MCF 10A (cell line): ENCODE measurements at regions not wholly inside any gene's neighbourhood (a gene's known extent, or its start where the extent isn't known, plus 50 kb on each side); places are given as distances from the start of the nearest gene placed in this dataset.

Experiments
- BruUV-seq: library from RNA; stranded (reverse); fragments of 400-500 nt; replicated peaks from 2 replicates; lab custom pipeline; 2021; lab: Mats Ljungman, UMichigan
- CTCF ChIA-PET: fragments of 300-600 bp; sonication (Branson Sonifier 250); formaldehyde crosslinking; extraction: SDS; loops from one replicate; lab custom pipeline; 2021; ENCODE audit warnings: antibody characterized with exemption, inconsistent platforms; lab: Yijun Ruan, JAX
- POLR2A ChIA-PET: fragments of 300-600, 350-650 bp; sonication (Branson Sonifier 250); formaldehyde crosslinking; extraction: SDS; loops from one replicate; lab custom pipeline; 2020; ENCODE audit warnings: antibody characterized with exemption, inconsistent platforms; lab: Yijun Ruan, JAX
- DNase-seq: peaks from one replicate; pipeline ENCODE4 v3.0.0-alpha.2; 2018; ENCODE audit not compliant: unreplicated experiment
- H3K27ac Mint-ChIP-seq: one replicate; pipeline ENCODE4 v1.8.0; 2022; ENCODE audit warnings: mild to moderate bottlenecking, low read depth, mixed read lengths; ENCODE audit not compliant: unreplicated experiment
- H3K27me3 Mint-ChIP-seq: one replicate; pipeline ENCODE4 v1.8.0; 2022; ENCODE audit warnings: mixed read lengths; ENCODE audit not compliant: insufficient read depth, unreplicated experiment
- H3K36me3 Mint-ChIP-seq: one replicate; pipeline ENCODE4 v1.8.0; 2022; ENCODE audit warnings: mild to moderate bottlenecking, moderate library complexity, mixed read lengths; ENCODE audit not compliant: insufficient read depth, unreplicated experiment
- H3K4me1 Mint-ChIP-seq: one replicate; pipeline ENCODE4 v1.8.0; 2022; ENCODE audit warnings: mixed read lengths; ENCODE audit not compliant: insufficient read depth, unreplicated experiment
- H3K4me3 Mint-ChIP-seq: one replicate; pipeline ENCODE4 v1.8.0; 2022; ENCODE audit warnings: mild to moderate bottlenecking, moderate library complexity, mixed read lengths; ENCODE audit not compliant: unreplicated experiment
- H3K9me3 Mint-ChIP-seq: one replicate; pipeline ENCODE4 v1.8.0; 2022; ENCODE audit warnings: mixed read lengths; ENCODE audit not compliant: unreplicated experiment
- intact Hi-C: fragments of 100-400 bp; cut with micrococcal nuclease; formaldehyde crosslinking; loops from 2 replicates; pipeline ENCODE4 v1.14.1; 2022
- TF ChIP-seq, protein P1 (sequence below): fragments of 200-600 bp; IDR thresholded peaks from one replicate; pipeline ENCODE4 v1.8.0; 2022; ENCODE audit warnings: antibody characterized with exemption, mild to moderate bottlenecking; ENCODE audit not compliant: unreplicated experiment

DNA sequence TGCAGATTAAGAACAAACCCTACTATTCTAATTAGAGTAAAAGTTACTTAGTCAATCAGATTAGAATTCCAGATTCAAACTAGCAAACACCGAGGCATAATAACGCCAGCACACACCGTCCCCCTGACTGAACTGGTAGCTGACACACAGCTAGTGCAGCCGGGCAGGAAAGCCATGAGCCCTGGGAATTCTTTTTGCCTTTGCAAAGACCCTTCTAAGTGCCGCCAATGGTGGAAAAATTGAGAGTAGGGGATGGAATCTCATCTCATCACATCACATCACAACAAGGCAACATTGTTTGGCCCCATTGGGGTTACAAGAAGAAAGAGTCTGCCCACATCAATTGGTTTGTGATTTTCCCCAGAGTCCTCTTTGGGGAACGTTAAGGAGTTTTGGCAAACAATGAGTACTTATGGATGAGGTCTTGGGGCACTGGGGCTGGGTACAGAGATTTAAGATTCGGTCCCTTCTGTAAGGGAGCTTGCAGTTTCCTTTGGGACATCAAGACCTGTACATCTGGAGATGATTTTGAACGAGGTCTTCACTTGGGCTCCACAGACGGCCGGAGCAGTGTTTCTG lies 120.4 kb upstream of the MEF2A start:
- intact Hi-C loops: no loop called here
- CTCF ChIA-PET: interaction anchor here (0.6 kb wide), 1 partner anchor 20 kb away, joined by 4 read pairs; no protein-coding TSS in a partner anchor
- POLR2A ChIA-PET: interaction anchor here (0.7 to 5.1 kb wide), 3 partner anchors 9 to 621 kb away, joined by 3 to 36 read pairs (median 4); no protein-coding TSS in a partner anchor
- TF ChIP-seq, protein P1, sequence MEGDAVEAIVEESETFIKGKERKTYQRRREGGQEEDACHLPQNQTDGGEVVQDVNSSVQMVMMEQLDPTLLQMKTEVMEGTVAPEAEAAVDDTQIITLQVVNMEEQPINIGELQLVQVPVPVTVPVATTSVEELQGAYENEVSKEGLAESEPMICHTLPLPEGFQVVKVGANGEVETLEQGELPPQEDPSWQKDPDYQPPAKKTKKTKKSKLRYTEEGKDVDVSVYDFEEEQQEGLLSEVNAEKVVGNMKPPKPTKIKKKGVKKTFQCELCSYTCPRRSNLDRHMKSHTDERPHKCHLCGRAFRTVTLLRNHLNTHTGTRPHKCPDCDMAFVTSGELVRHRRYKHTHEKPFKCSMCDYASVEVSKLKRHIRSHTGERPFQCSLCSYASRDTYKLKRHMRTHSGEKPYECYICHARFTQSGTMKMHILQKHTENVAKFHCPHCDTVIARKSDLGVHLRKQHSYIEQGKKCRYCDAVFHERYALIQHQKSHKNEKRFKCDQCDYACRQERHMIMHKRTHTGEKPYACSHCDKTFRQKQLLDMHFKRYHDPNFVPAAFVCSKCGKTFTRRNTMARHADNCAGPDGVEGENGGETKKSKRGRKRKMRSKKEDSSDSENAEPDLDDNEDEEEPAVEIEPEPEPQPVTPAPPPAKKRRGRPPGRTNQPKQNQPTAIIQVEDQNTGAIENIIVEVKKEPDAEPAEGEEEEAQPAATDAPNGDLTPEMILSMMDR: no peak
- no TSS peak for BruUV-seq
- Mint-ChIP-seq H3K27me3 (no peaks in the 10 kb centered on the region), H3K9me3 (no peaks in the 10 kb centered on the region), H3K27ac (no peak overlapping the region), H3K4me1 (peaks cover 39% of the 10 kb centered on the region), H3K36me3 (peaks cover 7% of the 10 kb centered on the region), H3K4me3 (no peak overlapping the region)
- no peak for DNase-seq

DNA sequence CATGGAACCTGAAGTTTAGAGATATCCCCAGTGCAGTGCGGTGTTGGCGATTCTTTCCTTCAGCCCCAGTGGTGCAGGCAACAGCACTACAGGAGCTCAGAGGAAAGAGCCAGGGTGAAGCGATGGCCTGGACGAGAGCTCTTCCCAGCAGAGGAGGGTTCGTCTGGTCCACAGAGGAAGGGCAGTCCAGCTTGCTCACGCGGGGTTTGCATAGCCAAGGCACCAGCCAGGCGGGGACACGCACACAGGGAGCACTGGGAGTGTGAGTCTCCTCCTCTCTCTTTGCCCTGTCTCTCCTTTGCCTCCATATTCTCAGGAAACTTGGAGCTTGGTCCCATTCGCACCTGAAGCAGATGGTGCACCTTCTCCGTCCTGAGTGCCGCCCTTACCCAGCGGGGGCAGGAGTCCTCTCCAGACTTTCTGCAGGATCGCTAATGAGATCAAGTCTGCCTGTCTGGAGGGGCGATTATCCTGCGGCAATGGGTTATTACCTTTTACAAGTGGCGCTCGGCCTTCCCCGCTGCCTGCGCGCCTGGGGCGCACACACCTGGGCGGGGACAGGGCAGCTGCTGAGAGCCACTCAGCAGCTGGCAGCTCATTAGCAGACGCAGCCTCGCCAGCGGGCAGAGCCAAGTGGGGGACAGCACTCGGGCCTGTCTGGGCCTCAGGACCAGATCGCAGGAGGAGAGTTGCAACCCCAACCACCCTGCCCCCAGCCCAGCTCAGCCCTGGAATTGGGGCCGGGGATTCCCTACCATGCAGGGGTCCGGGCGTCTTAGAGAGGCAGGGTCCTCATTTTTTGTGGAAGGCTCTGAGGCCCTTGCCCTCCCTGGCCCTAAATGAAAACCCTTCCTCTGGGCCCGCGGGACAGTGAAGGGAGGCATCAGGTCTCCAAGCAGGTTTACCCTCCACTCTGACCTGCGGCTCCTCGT lies 119.0 kb upstream of the MEF2A start:
- H3K27ac Mint-ChIP-seq: no peak overlapping the region

DNA sequence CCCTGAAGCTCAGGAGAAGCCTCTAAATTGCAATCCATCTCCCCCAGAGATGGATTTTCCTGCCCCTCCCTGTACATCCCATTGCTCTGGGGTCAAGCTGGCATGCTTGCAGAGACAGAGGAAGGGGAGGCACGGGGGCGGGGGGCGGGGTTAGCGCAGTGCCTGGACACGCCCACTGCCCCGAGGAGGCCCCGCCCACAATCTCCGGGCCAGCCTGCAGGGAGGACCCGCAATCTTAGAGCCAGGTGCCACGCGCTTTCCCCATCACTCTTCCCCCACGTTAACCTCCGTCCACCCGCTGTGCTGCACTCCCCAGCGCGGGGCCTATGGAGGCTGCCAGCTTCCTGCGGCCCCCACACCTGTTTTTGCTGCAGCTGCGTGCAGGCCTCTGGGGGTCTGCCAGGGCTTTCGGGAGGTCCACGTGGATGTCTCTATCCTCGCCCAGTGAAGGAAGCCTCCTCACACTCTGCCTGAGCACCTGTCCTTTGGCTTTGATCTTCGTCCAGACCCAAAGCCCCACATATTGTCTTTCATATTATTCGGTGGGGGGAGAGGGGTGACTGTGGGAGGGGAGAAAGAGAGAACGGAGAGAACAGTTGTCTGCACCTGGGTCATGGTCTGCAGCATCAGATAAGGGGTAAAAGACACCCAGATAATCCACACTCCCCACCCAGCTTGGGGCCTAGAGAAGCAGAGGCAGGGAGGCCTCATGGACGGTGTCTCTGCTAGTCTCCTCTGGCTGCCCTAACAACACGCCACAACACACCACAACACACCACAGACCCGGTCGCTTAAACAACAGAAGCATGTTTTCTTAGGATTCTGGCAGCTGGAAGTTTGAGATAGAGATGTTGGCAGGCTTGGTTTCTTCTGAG lies 118.0 kb upstream of the MEF2A start:
- H3K4me3 Mint-ChIP-seq: no peak overlapping the region
- no peaks in the 10 kb centered on the region for H3K36me3 Mint-ChIP-seq
- peaks cover 38% of the 10 kb centered on the region for H3K4me1 Mint-ChIP-seq
- BruUV-seq: no TSS peak
- H3K27ac Mint-ChIP-seq: no peak overlapping the region
- no peaks in the 10 kb centered on the region for H3K9me3 Mint-ChIP-seq
- ChIA-PET POLR2A (interaction anchor here (0.6 to 1.2 kb wide), 2 partner anchors 29 to 160 kb away, joined by 3 to 4 read pairs; no protein-coding TSS in a partner anchor), CTCF (interaction anchor here (1.5 kb wide), 1 partner anchor 257 kb away, joined by 4 read pairs; no protein-coding TSS in a partner anchor)
- intact Hi-C loops: no loop called here
- no peak for DNase-seq
- TF ChIP-seq, protein P1: no peak
- H3K27me3 Mint-ChIP-seq: no peaks in the 10 kb centered on the region

More for the DNA sequence above, 119.0 kb upstream of the MEF2A start:
- BruUV-seq: no TSS peak
- H3K4me3 Mint-ChIP-seq: no peak overlapping the region
- H3K27me3 Mint-ChIP-seq: no peaks in the 10 kb centered on the region
- POLR2A ChIA-PET: interaction anchor here (0.6 to 5.1 kb wide), 3 partner anchors 8 to 29 kb away, joined by 3 to 36 read pairs (median 3); no protein-coding TSS in a partner anchor
- DNase-seq: no peak
- CTCF ChIA-PET: no interaction called here
- TF ChIP-seq, protein P1: no peak
- no peaks in the 10 kb centered on the region for H3K9me3 Mint-ChIP-seq
- H3K4me1 Mint-ChIP-seq: peaks cover 45% of the 10 kb centered on the region
- H3K36me3 Mint-ChIP-seq: peaks cover 7% of the 10 kb centered on the region
- intact Hi-C loops: no loop called here
